OCI-M2 (cell line): ENCODE measurements at regions not wholly inside any gene's neighbourhood (a gene's known extent, or its start where the extent isn't known, plus 50 kb on each side); places are given as distances from the start of the nearest gene placed in this dataset.
"Not testable (repeated sequence)": the region's sequence is repeated elsewhere in the genome, so short reads cannot be mapped to it uniquely, and the experiment has no call there.

Experiments
- DNase-seq: peaks from one replicate; lab custom pipeline; 2025; ENCODE audit not compliant: unreplicated experiment; lab: John Stamatoyannopoulos, UW

DNA sequence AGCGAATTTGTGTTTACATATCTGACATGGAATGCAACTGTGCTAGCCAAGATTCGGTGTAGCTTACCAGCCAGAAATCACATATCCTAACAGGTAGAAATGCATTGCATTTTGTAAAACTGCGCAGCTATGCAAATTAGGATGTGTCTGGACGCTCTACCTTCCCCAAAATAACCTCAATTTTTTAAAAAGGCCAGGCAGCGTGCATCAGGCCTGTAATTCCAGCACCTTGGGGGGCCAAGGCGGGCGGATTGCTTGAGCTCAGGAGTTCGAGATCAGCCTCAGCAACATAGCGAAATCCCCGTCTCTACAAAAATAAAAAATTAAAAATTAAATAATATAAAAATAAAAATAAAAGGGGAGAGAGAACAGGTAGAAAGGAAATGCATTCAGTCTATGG lies 305.0 kb downstream of the TYW1 start:
- no peak for DNase-seq

DNA sequence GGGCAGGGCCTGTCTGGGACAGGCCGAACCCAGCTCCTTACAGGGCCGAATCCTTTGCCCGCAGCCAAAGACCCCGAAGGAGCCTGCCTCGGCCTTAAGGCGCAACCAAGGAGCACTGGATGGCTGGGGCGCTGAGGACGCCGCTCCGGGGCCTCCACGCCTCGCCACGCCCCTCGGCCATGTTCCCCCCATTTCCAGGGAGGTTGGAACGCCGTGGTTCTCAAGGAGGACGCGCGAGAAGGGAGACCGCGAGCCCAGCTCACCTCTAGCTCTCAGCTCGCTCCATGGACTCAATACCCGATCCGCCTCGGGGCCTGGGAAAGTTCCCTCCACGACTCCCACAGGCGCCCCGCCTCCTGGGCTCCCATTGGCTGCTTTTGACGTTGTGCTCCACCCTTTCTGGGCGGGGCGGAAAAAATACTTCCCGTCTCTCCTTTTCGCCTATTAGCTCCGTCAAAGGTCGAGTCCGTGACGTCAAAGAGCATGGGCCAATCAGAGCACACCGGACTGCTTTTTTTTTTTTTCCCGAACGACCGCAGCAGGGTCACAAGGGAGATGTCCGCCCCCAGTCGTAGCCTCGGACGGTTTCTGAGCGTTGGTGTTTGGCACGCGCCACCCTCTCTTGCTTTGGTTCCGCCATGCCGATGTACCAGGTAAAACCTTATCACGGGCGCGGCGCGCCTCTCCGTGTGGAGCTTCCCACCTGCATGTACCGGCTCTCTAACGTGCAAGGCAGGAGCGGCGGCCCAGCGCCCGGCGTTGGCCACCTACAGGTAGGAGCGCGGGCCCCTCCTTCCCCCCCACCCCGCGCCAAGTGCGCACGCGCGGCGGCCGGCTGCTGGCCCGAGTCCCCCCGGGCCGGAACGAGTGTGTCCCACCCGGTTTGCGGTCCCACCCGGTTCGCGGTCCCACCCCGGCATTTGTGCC lies 305.7 kb downstream of the TYW1 start:
- peak; percentile 85 for DNase-seq

DNA sequence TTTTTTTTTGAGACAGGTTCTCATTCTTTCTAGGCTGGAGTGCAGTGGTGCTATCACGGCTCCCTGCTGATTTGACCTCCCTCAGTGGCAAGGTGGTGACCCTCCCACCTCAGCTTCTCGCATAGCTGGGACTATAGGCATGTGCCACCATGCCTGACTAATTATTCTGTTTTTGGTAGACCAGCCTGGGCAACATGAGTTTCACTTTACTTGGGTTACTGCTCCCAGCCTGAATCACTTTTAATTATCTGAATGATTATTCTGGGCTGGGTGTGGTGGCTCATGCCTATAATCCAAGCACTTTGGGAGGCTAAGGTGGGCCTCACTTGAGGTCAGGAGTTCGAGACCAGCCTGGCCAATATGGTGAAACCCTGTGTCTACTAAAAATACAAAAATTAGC lies 308.2 kb downstream of the TYW1 start:
- DNase-seq, result not testable (repeated sequence)

DNA sequence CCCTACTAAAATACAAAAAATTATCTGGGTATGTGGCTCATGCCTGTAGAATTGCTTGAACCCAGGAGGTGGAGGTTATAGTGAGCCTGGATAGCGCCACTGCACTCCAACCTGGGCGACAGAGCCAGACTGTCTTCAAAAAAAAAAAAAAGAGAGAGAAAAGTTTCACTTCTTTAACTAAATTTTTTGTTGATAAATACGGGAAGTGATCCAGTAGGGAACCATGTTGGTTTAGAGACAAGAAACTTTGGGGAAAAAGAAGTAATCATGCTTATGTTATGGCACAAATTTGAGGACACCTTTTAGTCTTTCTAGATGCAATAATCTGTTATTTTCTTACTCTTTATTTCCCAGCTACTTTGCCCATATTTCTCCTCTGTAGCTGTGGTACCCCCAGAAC lies 309.7 kb downstream of the TYW1 start:
- no peak for DNase-seq

DNA sequence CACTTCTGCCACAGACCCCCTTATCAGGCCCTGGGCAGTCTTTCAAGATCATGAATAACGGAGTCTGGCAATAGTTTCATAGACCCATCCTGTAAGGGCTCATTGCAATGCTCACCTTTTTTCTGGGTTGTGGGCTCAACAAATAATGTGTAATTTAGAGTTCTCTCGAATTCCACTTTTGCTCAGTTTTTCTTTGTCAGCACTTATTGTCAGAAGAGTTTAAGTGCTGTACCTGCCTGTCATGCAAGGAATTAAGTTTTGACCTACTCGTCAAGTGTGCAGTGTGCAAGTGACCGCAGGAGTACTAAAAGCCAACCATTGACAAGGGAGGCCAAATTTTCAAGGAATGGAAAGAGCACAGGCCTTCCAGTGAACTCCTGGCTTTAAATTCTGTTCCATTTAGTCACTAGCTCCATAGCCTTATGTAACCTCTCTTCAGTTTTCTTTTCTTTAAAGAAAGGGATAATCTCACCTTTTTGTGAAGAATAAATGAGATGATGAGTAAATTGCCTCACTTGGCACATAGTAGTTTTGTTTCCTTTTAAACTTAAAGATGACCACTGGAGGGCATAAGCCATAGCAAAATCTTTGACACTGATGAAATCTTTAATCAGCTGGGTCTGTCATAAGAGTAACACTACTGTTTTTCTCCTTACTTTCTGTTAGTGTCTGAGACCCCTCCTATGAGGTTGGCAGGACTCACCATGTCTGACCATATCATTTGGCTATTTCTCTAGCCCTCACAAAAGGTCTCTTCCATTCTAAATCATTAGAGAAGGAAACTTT lies 313.3 kb downstream of the TYW1 start:
- DNase-seq, result no peak

DNA sequence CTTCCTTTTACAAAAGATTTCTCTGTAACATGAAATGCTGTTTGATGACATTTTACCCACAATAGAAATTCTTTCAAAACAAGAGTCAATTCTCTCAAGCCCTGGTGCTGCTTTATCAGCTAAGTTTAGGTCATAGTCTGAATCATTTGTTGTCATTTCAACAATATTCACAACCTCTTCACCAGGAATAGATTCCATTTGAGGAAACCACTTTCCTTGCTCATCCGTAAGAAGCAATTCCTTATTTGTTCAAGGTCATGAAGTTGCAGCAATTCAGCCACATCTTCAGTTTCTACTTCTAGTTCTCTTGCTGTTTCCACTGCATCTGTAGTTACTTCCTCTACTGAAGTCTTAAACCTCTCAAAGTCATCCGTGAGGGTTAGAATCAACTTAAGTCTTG lies 315.3 kb downstream of the TYW1 start:
- DNase-seq, result no peak

DNA sequence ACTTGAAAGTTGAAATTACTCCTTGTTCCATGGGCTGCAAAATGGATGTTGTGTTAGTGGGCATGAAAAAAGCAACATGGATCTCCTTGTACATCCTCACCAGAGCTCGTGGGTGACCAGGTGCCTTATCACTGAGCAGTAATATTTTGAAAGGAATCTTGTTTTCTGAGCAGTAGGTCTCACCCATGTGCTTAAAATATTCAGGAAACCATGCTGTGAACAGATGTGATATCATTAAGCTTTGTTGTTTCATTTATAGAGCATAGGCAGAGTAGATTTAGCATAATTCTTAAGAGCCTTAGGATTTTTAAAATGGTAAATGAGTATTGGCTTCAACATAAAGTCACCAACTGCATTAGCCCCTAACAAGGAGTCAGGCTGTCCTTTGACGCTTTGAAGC lies 316.6 kb downstream of the TYW1 start:
- DNase-seq, result no peak

DNA sequence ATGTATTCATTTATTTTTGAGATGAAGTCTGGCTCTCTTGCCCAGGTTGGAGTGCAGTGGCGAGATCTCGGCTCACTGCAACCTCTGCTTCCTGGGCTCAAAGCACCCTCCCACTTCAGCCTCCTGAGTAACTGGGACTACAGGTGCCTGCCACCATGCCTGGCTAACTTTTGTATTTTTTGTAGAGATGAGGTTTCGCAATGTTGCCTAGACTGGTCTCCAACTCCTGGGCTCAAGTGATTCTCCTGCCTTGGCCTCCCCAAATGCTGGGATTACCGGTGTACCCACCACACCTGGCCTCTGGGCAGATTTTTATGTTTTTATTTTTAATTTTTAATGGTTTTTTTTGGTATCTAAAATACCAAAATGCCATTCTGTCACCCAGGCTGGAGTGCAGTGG lies 320.3 kb downstream of the TYW1 start:
- DNase-seq, result not testable (repeated sequence)

DNA sequence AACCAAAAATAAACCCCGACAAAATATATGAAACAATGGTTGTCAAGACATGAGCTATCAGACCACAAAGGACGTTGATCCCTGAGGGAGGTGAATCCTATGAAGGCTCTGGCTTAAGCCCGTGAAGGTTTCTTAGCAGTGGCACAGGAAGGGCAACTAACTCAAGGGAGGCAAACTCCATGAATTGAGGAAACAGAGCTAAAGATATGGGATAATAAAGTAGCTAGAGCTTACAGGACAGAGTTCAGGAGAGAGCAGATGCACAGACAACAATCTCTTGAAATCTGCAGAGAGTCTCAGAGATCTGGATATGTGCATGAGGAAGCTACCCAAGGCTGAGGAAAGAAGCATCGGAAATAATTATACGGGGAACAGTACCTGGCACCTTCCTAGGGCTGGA lies 331.6 kb downstream of the TYW1 start:
- not testable (repeated sequence) for DNase-seq

DNA sequence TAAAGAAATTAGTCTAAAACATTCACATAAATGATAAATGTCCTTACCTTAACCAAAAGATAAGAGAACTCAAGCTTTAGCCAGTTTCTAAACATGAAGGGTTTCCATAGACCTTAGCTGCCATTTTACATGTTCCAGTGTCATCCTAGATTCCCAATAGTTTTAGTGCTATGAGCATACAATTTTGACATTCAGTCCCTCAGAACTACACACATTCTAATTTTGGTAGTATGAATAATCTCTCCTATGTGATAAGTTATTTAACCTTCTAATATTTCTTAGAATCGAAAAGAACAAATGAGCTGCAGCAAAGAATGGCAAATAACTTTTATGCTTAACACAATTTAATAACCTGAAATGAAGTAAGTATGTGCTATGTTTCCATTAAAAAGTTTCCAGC lies 338.5 kb downstream of the TYW1 start:
- not testable (repeated sequence) for DNase-seq

DNA sequence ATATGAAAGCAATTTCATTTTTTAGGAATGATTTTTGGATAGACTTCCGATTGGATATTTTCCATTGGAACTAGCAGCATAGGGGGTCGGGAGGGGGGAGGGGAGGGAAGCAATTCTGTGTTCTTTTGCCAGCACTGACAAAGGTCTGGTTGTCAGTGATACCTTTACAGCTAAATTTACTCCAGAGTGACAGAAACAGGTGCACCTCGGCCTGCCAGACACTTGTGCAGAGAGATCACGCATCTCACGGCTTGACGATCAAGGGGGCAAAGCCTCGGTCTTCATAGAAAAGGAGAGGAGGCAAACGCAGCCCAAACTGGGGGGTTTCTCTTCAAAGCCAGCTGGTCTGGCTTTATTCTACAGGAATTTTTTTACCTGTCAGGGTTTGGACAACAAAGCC lies 339.0 kb downstream of the TYW1 start:
- not testable (repeated sequence) for DNase-seq

DNA sequence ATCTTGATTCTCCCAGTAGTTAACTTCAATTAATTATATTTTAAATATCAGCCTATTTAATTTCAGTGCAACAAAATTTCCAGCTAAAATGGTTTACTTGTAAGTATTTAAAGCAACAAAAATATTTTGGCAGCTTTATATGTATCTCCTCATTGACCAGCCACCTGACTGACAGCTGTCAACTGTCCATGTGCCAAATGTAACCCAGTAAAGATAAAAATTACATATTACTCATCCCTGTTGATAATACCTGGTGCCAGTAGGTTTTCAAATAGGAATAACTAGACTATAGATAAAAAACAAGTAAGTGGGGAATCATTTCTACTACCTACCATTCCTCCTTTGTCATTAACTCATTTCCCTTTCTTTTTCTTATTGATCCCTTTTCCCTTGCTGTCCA lies 341.9 kb downstream of the TYW1 start:
- DNase-seq, result not testable (repeated sequence)

DNA sequence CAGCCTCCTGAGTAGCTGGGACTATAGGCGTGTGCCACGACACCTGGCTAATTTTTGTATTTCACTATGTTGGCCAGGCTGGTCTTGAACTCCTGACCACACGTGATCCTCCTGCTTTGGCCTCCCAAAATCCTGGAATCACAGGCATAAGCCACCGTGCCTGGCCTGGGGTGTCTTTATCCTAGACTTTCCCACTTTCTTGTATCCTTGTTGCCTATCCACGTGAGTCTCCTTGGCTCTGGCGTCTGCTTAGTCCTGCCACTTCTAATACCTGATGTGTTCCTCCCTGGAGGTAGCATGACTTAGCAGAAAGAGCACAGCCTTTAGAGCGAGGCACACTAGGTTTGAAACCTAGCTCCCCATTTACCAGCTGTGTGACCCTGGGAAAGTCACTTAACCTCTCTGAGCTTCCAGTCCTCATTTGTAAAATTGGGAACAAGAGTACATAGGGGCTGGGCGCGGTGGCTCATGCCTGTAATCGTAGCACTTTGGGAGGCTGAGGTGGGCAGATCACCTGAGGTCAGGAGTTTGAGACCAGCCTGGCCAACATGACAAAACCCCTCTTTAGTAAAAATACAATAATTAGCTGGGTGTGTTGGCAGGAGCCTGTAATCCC lies 344.6 kb downstream of the TYW1 start:
- no peak for DNase-seq

DNA sequence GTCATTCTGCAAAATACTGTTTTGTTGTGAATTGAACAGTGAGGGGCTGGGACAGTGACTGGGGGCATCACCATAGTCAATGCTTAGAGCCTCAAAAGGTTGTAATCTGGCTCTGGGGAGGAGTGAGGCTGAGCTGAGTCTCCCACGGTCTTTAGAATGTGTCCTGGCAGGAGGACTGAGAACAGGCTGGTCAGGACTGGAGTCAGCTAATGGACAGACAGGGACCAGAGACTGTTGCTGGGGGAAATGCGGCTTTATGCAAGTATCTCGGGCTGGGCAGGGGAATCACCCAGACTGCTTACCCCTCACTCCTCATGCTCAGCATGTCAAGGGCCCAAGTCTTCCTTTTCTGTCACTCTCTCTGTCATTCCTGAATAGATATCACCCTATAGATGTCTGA lies 346.5 kb downstream of the TYW1 start:
- DNase-seq, result no peak

DNA sequence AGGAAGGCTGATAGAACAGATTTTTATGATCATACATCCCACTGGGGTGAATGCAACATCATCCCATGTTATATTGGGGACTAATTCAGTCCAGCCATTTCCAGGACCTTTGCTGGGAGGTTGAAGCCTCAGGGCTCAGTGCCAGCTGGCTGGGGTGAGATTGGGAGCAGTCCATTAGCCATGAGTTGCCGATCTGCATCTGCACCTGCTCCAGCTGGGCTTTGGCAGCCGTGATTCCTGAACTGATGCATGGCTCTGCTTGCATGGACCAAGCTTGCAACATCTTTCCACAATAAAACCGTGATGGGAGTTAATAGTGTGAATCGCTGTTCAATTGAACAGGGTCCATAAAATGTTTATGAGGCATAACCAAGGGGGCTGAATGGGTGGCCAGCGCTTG lies 346.9 kb downstream of the TYW1 start:
- no peak for DNase-seq

DNA sequence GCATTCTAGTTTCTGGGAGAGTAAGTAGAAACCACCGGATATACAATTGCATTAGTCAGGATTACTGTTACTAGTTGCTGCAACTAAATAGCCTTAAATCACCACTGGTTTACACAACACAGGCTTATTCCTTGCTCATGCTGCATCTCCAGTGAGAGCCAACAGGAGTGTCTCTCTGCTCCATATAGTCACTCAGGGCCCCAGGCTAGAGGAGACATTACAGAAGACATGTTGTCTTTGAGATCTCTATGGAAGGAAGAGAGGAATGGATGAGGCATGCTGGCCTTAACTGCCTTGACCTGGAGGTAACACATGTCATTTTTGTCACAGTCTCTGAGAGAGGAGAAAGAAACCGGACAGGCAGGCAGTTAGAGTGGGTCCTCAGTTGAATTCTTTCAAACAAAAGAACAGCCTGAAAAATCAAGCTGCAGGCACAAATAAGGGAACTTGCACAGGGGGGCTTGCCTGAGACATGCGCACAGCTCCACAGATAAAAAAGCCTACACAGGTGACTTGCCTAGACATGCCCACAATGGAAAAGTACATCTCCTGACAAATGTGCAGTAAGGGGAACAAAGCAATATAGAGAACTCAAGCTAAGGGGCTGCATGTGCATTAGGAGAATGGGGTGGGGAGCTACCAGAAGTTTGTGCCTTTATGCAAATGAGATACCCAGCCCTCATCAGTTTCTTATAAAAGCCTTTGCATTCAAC lies 348.0 kb downstream of the TYW1 start:
- DNase-seq, result no peak

DNA sequence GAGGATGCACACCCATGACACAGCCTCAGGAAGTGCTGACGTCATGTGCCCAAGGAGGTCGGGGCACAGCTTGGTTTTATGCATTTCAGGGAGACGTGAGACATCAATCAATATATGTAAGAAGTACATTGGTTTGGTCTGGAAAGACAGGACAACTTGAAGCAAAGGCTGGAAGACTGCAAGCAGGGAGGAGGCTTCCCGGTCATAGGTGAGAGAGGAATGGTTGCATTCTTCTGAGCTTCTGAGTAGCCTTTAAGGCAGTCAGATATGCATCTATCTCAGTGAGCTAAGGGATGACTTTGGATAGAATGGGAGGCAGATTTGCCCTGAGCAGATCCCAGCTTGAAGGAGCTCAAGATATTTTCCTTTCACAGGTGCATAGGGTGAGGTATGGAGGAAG lies 349.5 kb downstream of the TYW1 start:
- no peak for DNase-seq

DNA sequence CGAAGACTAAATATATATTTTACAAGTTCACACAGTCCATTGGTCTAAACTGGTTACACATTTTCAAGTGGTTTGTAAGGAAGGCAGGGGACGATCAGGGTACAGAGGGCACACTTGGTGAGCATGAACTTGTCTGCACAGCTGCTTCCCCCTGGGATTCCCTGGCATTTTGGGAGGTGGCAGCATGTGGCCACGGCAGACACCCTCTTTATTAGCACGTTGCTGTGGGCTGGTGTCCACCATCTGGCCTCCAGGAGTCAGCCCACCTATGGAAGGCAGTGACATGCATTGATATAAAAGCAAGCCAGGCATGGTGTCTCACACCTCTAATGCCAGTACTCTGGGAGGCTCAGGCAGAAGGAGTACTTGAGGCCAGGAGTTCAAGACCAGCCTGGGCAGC lies 350.2 kb downstream of the TYW1 start:
- no peak for DNase-seq

DNA sequence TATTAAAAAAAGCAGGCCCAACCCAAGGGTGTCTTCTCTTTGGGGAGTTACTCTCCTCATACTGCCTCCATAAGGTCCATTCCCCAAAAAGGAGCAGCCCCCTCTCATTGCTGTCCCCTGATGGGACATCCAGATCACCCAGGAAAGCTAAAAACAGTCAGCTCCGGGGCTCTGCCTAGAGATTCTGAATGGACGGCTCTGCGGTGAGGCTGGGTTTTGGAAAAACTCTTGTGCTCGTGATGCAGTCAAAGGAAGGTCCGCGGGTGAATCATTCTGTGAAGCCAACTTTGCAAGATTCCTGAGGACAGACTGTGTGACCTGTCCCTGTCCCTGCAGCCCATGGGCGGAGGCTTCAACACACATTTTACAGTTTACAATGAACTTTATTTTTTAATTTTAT lies 351.5 kb downstream of the TYW1 start:
- no peak for DNase-seq

DNA sequence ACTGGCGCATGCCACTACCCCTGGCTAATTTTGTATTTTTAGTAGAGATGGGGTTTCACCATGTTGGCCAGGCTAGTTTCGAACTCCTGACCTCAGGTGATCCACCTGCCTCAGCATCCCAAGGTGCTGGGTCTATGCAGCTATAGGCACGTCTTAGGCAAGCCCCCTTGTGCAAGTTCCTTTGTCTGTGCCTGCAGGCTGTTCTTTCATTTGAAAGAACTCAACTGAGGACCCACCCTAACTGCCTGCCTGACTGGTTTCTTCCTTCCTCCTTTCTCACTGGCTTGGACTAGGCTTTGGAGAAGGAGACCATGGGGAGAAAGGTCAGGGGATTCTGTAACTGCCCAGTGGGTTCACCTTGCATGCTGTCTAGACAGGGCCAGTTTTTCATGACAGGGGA lies 361.0 kb downstream of the TYW1 start:
- DNase-seq, result not testable (repeated sequence)

DNA sequence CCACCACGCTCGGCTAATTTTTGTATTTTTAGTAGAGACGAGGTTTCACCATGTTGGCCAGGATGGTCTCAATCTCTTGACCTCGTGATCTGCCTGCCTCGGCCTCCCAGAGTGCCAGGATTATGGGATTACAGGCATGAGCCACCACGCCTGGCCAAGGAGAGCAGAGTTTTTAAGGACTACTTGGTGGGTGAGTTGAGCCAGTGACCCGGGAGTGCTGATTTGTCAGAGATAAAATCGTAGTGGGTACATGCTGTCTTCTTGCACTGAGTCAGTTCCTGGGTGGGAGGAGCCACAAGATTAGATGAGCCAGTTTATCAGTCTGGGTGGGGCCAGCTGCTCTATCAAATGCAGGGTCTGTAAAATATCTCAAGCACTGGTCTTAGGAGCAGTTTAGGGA lies 361.7 kb downstream of the TYW1 start:
- not testable (repeated sequence) for DNase-seq
